ENCODE measurements at regions not wholly inside any gene's neighbourhood (a gene's known extent, or its start where the extent isn't known, plus 50 kb on each side); places are given as distances from the start of the nearest gene placed in this dataset.
"Not testable (repeated sequence)": the region's sequence is repeated elsewhere in the genome, so short reads cannot be mapped to it uniquely, and the experiment has no call there.

- TF ChIP-seq CTCF (IDR thresholded peaks at IDR 0.05; ENCODE audit: insufficient read depth, low read length, poor library complexity, severe bottlenecking) = peak; percentile 8
- H3K4me3 ChIP-seq (ENCODE audit: low read depth, low read length) = no peak overlapping the region
- H3K27me3 ChIP-seq (ENCODE audit: control insufficient read depth, insufficient read depth, low read length) = no peaks in the 10 kb centered on the region
- no peak for DNase-seq (ENCODE audit: low read depth)
- H3K36me3 ChIP-seq (ENCODE audit: control insufficient read depth, insufficient read depth, low read length) = no peaks in the 10 kb centered on the region
Measured at GRCh38 chr6:23547851-23548250, 578.2 kb upstream of the NRSN1 start.

GRCh38 chr6:23554953-23555352 is 571.1 kb upstream of the NRSN1 start:
- not testable (repeated sequence) for H3K27me3 ChIP-seq (ENCODE audit: control insufficient read depth, insufficient read depth, low read length); H3K36me3 ChIP-seq (ENCODE audit: control insufficient read depth, insufficient read depth, low read length); DNase-seq (ENCODE audit: low read depth); H3K4me3 ChIP-seq (ENCODE audit: low read depth, low read length)

GRCh38 chr6:23559587-23560343 is 566.2 kb upstream of the NRSN1 start:
- Histone ChIP-seq H3K36me3 (ENCODE audit: control insufficient read depth, insufficient read depth, low read length) (no peaks in the 10 kb centered on the region), H3K27me3 (ENCODE audit: control insufficient read depth, insufficient read depth, low read length) (no peaks in the 10 kb centered on the region), H3K4me3 (ENCODE audit: low read depth, low read length) (no peak overlapping the region)
- TF ChIP-seq CTCF (IDR thresholded peaks at IDR 0.05; ENCODE audit: insufficient read depth, low read length, poor library complexity, severe bottlenecking) = no peak
- no peak for DNase-seq (ENCODE audit: low read depth)

DNA sequence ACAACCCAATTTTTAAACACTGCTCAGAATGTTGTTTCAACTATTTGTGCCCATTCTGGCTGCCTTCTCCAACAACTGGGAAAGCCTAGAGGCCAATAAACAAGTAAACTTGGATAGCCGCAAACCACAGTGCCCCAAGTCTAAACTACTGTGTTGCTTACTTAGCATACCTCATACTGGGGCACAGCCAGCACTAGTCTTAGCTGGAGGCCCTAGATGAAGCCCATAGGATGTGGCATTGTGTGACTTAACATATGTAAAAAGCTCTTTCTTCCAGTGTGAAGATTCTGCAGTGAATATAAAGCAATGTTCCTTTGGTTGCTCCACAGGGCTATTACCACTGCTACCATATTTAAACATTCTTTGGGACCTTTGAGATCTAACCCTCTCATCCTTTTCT is 564.3 kb upstream of the NRSN1 start:
- no peak overlapping the region for H3K4me3 ChIP-seq (ENCODE audit: low read depth, low read length)
- no peaks in the 10 kb centered on the region for H3K27me3 ChIP-seq (ENCODE audit: control insufficient read depth, insufficient read depth, low read length)
- no peak for DNase-seq (ENCODE audit: low read depth)
- no peaks in the 10 kb centered on the region for H3K36me3 ChIP-seq (ENCODE audit: control insufficient read depth, insufficient read depth, low read length)
- no peak for TF ChIP-seq CTCF (IDR thresholded peaks at IDR 0.05; ENCODE audit: insufficient read depth, low read length, poor library complexity, severe bottlenecking)

GRCh38 chr6:23562554-23562953 is 563.5 kb upstream of the NRSN1 start:
- Histone ChIP-seq H3K27me3 (ENCODE audit: control insufficient read depth, insufficient read depth, low read length) (no peaks in the 10 kb centered on the region), H3K4me3 (ENCODE audit: low read depth, low read length) (no peak overlapping the region), H3K36me3 (ENCODE audit: control insufficient read depth, insufficient read depth, low read length) (no peaks in the 10 kb centered on the region)
- no peak for DNase-seq (ENCODE audit: low read depth)
- no peak for TF ChIP-seq CTCF (IDR thresholded peaks at IDR 0.05; ENCODE audit: insufficient read depth, low read length, poor library complexity, severe bottlenecking)

DNA sequence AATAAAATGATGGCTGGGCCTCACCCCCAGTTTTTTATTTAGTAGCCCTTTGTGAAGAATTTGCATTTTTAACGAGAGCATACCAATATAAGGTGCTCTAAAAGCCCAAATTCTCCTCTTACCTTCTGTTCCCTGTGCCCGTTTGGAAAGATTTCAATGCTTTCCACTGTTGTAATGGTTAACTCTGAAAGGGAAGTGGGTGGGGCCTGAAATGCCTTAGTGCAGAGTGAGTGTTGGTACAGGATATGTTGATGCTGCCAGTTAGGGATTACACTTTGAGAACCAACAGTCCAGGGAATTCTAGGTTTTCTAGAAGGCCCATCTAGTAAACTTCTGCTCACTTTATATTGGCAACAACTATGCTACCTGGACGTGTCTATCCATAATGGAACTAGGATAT is 562.7 kb upstream of the NRSN1 start:
- Histone ChIP-seq H3K36me3 (ENCODE audit: control insufficient read depth, insufficient read depth, low read length) (no peaks in the 10 kb centered on the region), H3K27me3 (ENCODE audit: control insufficient read depth, insufficient read depth, low read length) (no peaks in the 10 kb centered on the region), H3K4me3 (ENCODE audit: low read depth, low read length) (no peak overlapping the region)
- no peak for DNase-seq (ENCODE audit: low read depth)
- no peak for TF ChIP-seq CTCF (IDR thresholded peaks at IDR 0.05; ENCODE audit: insufficient read depth, low read length, poor library complexity, severe bottlenecking)

Measured in kidney epithelial cell (primary cell).